HCT116 (cell line): ENCODE measurements at regions not wholly inside any gene's neighbourhood (a gene's known extent, or its start where the extent isn't known, plus 50 kb on each side); places are given as distances from the start of the nearest gene placed in this dataset.

Experiments
- ATF3 ChIP-seq: IDR thresholded peaks from 2 replicates; pipeline ENCODE4 v1.6.1; 2012
- CEBPB ChIP-seq: IDR thresholded peaks from 2 replicates; pipeline ENCODE4 v1.6.1; 2012; ENCODE audit warnings: low read depth
- CTCF ChIP-seq, 3 experiments: fragments of 200-600 bp in 1 of 3; sonication (generic) in 1 of 3; IDR thresholded peaks in 2 of 3; conservative IDR thresholded peaks in 1 of 3; 2 replicates each; pipeline ENCODE4 v1.5.1; 2012 to 2017; ENCODE audit warnings: low read depth in 2 of 3, low read length in 2 of 3, antibody characterized with exemption in 1 of 3, borderline replicate concordance in 1 of 3, control low read depth in 1 of 3, mild to moderate bottlenecking in 1 of 3, mixed read lengths in 1 of 3, mixed run types in 1 of 3, moderate library complexity in 1 of 3; ENCODE audit not compliant: insufficient read depth in 1 of 3
- EZH2 ChIP-seq: fragments of 200-600 bp; sonication (generic); IDR thresholded peaks from 2 replicates; pipeline ENCODE4 v1.6.1; 2017; ENCODE audit warnings: antibody characterized with exemption, mixed run types
- EZH2phosphoT487 ChIP-seq: fragments of 200-600 bp; IDR thresholded peaks from 2 replicates; pipeline ENCODE4 v1.6.1; 2018; ENCODE audit warnings: antibody characterized with exemption, borderline replicate concordance
- POLR2A ChIP-seq: IDR thresholded peaks from 2 replicates; pipeline ENCODE4 v1.7.0; 2011; ENCODE audit warnings: borderline replicate concordance; ENCODE audit not compliant: insufficient read depth, insufficient read length; ENCODE audit errors: extremely low read depth
- POLR2AphosphoS5 ChIP-seq: IDR thresholded peaks from 2 replicates; pipeline ENCODE4 v1.6.1; 2011; ENCODE audit warnings: mild to moderate bottlenecking, low read depth, low read length, moderate library complexity
- RAD21 ChIP-seq: IDR thresholded peaks from 2 replicates; pipeline ENCODE4 v1.6.1; 2012; ENCODE audit warnings: low read depth, mild to moderate bottlenecking
- REST ChIP-seq: IDR thresholded peaks from 2 replicates; pipeline ENCODE4 v1.6.1; 2012; ENCODE audit warnings: low read depth
- SP1 ChIP-seq: IDR thresholded peaks from 2 replicates; pipeline ENCODE4 v1.6.1; 2012; ENCODE audit warnings: low read depth
- TCF7L2 ChIP-seq: IDR thresholded peaks from 2 replicates; pipeline ENCODE4 v1.7.0; 2011; ENCODE audit warnings: borderline replicate concordance, inconsistent platforms; ENCODE audit not compliant: insufficient read depth, insufficient read length; ENCODE audit errors: extremely low read depth
- YY1 ChIP-seq: IDR thresholded peaks from 2 replicates; pipeline ENCODE4 v1.6.1; 2011; ENCODE audit warnings: low read length, low read depth, moderate library complexity, mild to moderate bottlenecking; ENCODE audit not compliant: insufficient replicate concordance; ENCODE audit errors: extremely low read depth
- ZBTB33 ChIP-seq: IDR thresholded peaks from 2 replicates; pipeline ENCODE4 v1.6.1; 2011; ENCODE audit warnings: mild to moderate bottlenecking, low read length, moderate library complexity; ENCODE audit not compliant: insufficient replicate concordance; ENCODE audit errors: extremely low read depth

- TF ChIP-seq POLR2A (no peak), CTCF (IDR thresholded peaks at IDR 0.05 in 2 of 3, conservative IDR thresholded peaks at IDR 0.05 in 1 of 3; ENCODE audit: borderline replicate concordance in 1 of 3, insufficient read depth in 1 of 3, low read depth in 2 of 3, low read length in 2 of 3) (no peak), EZH2 (no peak), ZBTB33 (no peak), POLR2AphosphoS5 (no peak), SP1 (no peak), YY1 (no peak), REST (no peak), TCF7L2 (no peak), CEBPB (no peak), ATF3 (no peak), EZH2phosphoT487 (no peak), RAD21 (no peak)
Measured at GRCh38 chr13:31965361-31966066, 66.1 kb upstream of the FRY start.
